Testis (tissue), 2 donors: ENCODE measurements at regions not wholly inside any gene's neighbourhood (a gene's known extent, or its start where the extent isn't known, plus 50 kb on each side); places are given as distances from the start of the nearest gene placed in this dataset.

Experiments
- CTCF ChIP-seq, 3 experiments: fragments of 450-650 bp in 2 of 3; fragments of 200-600 bp in 1 of 3; sonication (generic) in 1 of 3; IDR thresholded peaks; one replicate each; pipeline ENCODE4 v1.5.1; 2016 to 2019; ENCODE audit warnings: antibody characterized with exemption in 3 of 3, mild to moderate bottlenecking in 2 of 3, moderate library complexity in 1 of 3
- POLR2A ChIP-seq: fragments of 450-650 bp; IDR thresholded peaks from one replicate; pipeline ENCODE4 v1.6.1; 2017; ENCODE audit warnings: antibody characterized with exemption, mild to moderate bottlenecking, moderate library complexity

DNA sequence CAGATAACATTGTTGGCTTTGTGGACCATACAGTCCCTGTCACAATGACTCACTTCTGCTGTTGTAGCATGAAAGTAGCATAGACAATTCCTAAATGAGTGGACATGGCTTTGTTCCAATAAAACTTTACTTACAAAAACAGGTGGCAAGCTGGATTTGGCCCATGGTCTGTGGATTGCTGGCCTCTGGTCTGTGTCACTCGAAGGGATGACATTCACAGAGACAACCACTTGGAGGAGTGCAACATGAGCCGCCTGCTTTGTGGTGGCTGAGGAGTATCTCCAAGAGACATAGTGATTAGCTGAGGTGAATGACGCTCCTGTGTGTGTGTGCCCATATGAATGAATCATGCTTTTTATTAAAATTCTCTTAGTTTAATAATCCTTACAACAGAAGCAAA, 81.3 kb upstream of the NRXN3 start:
- TF ChIP-seq CTCF (IDR thresholded peaks at IDR 0.05) = no peak
- TF ChIP-seq POLR2A = no peak
